Peyer's patch (tissue), 4 donors: ENCODE measurements at regions not wholly inside any gene's neighbourhood (a gene's known extent, or its start where the extent isn't known, plus 50 kb on each side); places are given as distances from the start of the nearest gene placed in this dataset.

Experiments
- CTCF ChIP-seq, 6 experiments: fragments of 450-650 bp in 4 of 6; fragments of 200-600 bp in 2 of 6; sonication (generic) in 1 of 6; IDR thresholded peaks; one replicate each; pipeline ENCODE4 v1.5.1; 2017 to 2019; ENCODE audit warnings: antibody characterized with exemption in 6 of 6, mild to moderate bottlenecking in 3 of 6, moderate library complexity in 1 of 6
- POLR2A ChIP-seq, 2 donors: fragments of 450-650 bp; IDR thresholded peaks; one replicate each; pipeline ENCODE4 v1.5.1; 2017; ENCODE audit warnings: antibody characterized with exemption in 2 of 2, mild to moderate bottlenecking in 2 of 2, moderate library complexity in 2 of 2

- TF ChIP-seq POLR2A (IDR thresholded peaks at IDR 0.05) (no peak), CTCF (IDR thresholded peaks at IDR 0.05) (no peak)
Measured at GRCh38 chr15:87420017-87420416, 836.5 kb downstream of the NTRK3 start.
